NCI-H2196 (cell line): ENCODE measurements at regions not wholly inside any gene's neighbourhood (a gene's known extent, or its start where the extent isn't known, plus 50 kb on each side); places are given as distances from the start of the nearest gene placed in this dataset.
"Not testable (repeated sequence)": the region's sequence is repeated elsewhere in the genome, so short reads cannot be mapped to it uniquely, and the experiment has no call there.

Experiments
- DNase-seq: peaks from one replicate; lab custom pipeline; 2025; ENCODE audit not compliant: unreplicated experiment; lab: John Stamatoyannopoulos, UW

- not testable (repeated sequence) for DNase-seq
Measured at GRCh38 chr10:124192664-124193308, 99.4 kb upstream of the CHST15 start.

GRCh38 chr10:124190476-124190875, 97.1 kb upstream of the CHST15 start:
- not testable (repeated sequence) for DNase-seq

- no peak for DNase-seq
Measured at GRCh38 chr10:124186956-124187355, 93.6 kb upstream of the CHST15 start.

- no peak for DNase-seq
Measured at GRCh38 chr10:124185084-124185483, 91.7 kb upstream of the CHST15 start.

- no peak for DNase-seq
Measured at GRCh38 chr10:124184208-124184830, 90.9 kb upstream of the CHST15 start.

- no peak for DNase-seq
Measured at GRCh38 chr10:124183617-124184016, 90.2 kb upstream of the CHST15 start.

GRCh38 chr10:124182088-124182541, 88.7 kb upstream of the CHST15 start:
- DNase-seq: no peak

GRCh38 chr10:124181656-124182055, 88.3 kb upstream of the CHST15 start:
- DNase-seq: no peak

GRCh38 chr10:124180947-124181549, 87.7 kb upstream of the CHST15 start:
- no peak for DNase-seq

- no peak for DNase-seq
Measured at GRCh38 chr10:124180044-124180745, 86.8 kb upstream of the CHST15 start.

GRCh38 chr10:124179308-124180043, 86.1 kb upstream of the CHST15 start:
- no peak for DNase-seq

- no peak for DNase-seq
Measured at GRCh38 chr10:124177180-124177518, 83.8 kb upstream of the CHST15 start.

GRCh38 chr10:124176349-124177179, 83.2 kb upstream of the CHST15 start:
- DNase-seq: no peak

GRCh38 chr10:124175701-124176348, 82.4 kb upstream of the CHST15 start:
- DNase-seq: no peak

- DNase-seq: no peak
Measured at GRCh38 chr10:124174673-124175645, 81.6 kb upstream of the CHST15 start.

- no peak for DNase-seq
Measured at GRCh38 chr10:124174071-124174566, 80.7 kb upstream of the CHST15 start.

- DNase-seq: no peak
Measured at GRCh38 chr10:124173298-124173900, 80.0 kb upstream of the CHST15 start.
